Stomach smooth muscle (tissue), 2 donors: ENCODE measurements at regions not wholly inside any gene's neighbourhood (a gene's known extent, or its start where the extent isn't known, plus 50 kb on each side); places are given as distances from the start of the nearest gene placed in this dataset.
A peak's percentile ranks its signal among the peaks of the same experiment; 100 is the strongest.
"Not testable (repeated sequence)": the region's sequence is repeated elsewhere in the genome, so short reads cannot be mapped to it uniquely, and the experiment has no call there.

Source experiments
- H3K27ac ChIP-seq: one replicate; pipeline ENCODE4 v1.7.0; 2013; ENCODE audit warnings: mild to moderate bottlenecking, low read length, inconsistent platforms
- H3K27me3 ChIP-seq, 2 donors: one replicate each; pipeline ENCODE4 v1.7.0; 2013; ENCODE audit warnings: low read length in 2 of 2; ENCODE audit not compliant: insufficient read depth in 2 of 2, control insufficient read depth in 1 of 2
- H3K36me3 ChIP-seq, 2 donors: one replicate each; pipeline ENCODE4 v1.7.0; 2013; ENCODE audit warnings: low read length in 2 of 2; ENCODE audit not compliant: control insufficient read depth in 2 of 2, insufficient read depth in 2 of 2
- H3K4me1 ChIP-seq: one replicate; pipeline ENCODE4 v1.7.0; 2013; ENCODE audit warnings: low read length; ENCODE audit not compliant: control insufficient read depth, insufficient read depth
- H3K4me3 ChIP-seq, 2 donors: one replicate each; pipeline ENCODE4 v1.7.0; 2013; ENCODE audit warnings: low read length in 2 of 2
- H3K9ac ChIP-seq, 2 donors: one replicate each; pipeline ENCODE4 v1.7.0; 2013; ENCODE audit warnings: low read length in 2 of 2, mild to moderate bottlenecking in 1 of 2
- H3K9me3 ChIP-seq, 2 donors: one replicate each; pipeline ENCODE4 v1.7.0; 2013; ENCODE audit warnings: low read length in 2 of 2; ENCODE audit not compliant: control insufficient read depth in 2 of 2
- donor health status: healthy.
- donor health status: Pancreatic carcinoma.

DNA sequence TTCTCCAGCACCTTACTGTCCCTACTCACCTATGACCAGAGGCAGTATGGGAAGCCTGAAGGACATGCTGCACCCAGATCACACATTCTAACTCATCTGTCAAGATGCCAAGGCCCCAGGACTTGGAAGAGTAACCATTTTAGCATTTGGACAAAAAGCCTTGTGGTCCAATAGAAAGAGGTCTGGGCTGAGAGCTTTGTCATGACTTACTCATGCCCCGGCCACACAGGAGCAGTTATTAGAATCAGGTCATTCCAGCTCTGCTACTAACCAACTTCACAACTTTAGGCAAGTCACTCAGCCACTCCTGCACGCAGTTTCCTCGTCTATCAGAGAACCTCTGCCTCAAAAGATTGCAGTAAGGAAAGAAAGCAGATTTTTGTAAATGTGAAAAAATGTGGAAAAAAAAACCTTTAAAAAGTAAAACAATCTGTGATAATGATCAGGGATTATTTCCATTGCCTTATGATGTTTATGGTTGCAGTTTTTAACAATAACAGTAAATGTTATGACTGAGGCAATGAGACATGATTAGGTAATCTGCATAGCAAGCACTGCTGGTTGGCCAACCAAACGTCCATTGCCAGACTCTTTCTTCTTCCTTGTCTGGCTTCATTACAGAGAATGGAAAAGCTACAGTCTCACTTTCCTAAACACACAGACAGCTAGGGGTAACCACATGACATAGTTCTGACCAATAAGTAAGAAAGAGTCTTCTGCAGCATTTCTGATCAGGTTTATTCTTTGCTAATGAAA, 255.4 kb upstream of the CHAC2 start:
- peaks cover 7% of the 10 kb centered on the region for H3K4me1 ChIP-seq
- no peak overlapping the region for H3K9ac ChIP-seq
- no peaks in the 10 kb centered on the region for H3K9me3 ChIP-seq
- H3K27me3 ChIP-seq: no peaks in the 10 kb centered on the region
- no peak overlapping the region for H3K27ac ChIP-seq
- no peaks in the 10 kb centered on the region for H3K36me3 ChIP-seq
- no peak overlapping the region for H3K4me3 ChIP-seq

DNA sequence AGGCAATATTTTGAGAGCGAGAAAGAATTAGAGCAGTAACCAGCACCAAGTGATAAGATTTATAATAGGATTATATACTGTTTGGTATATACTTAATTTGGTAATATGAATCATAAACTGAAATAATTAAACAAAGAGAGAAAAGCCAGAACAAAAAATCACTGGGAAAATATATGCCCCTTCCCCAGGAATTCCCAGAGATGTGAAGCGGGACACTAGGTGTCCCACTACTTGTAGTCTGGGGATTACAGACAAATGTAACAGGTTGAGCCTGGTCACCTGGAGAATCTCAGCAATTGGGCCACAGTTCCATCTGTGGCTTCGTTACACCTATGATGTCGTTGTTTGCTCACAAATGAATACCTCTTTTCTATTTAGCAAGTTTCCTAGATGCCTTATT, 256.1 kb upstream of the CHAC2 start:
- no peak overlapping the region for H3K27ac ChIP-seq
- peaks cover 7% of the 10 kb centered on the region for H3K4me1 ChIP-seq
- no peak overlapping the region for H3K9ac ChIP-seq
- H3K36me3 ChIP-seq: no peaks in the 10 kb centered on the region
- H3K9me3 ChIP-seq: no peaks in the 10 kb centered on the region
- H3K27me3 ChIP-seq: no peaks in the 10 kb centered on the region
- no peak overlapping the region for H3K4me3 ChIP-seq

DNA sequence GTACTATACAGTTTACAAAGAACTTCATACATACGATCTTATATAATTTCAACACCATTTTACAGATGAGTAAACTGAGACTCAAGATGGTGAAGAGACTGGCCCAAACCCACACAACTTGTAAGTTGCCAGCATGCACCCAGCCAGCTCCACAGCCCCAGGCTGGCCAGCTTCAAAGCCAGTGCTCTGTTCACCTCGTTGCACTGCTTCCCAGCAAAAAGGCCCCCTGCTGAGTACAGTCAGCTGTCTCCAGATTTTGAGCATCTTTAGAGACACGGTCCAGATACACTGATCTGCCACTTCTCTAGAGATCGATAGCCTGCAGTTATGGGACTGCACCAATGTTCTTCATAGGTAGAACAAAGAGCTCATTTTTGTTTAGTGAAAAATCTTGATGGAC, 257.2 kb upstream of the CHAC2 start:
- Histone ChIP-seq H3K9ac (no peak overlapping the region), H3K27me3 (no peaks in the 10 kb centered on the region), H3K4me3 (no peak overlapping the region), H3K36me3 (no peaks in the 10 kb centered on the region), H3K4me1 (peaks cover 7% of the 10 kb centered on the region), H3K9me3 (no peaks in the 10 kb centered on the region), H3K27ac (no peak overlapping the region)

DNA sequence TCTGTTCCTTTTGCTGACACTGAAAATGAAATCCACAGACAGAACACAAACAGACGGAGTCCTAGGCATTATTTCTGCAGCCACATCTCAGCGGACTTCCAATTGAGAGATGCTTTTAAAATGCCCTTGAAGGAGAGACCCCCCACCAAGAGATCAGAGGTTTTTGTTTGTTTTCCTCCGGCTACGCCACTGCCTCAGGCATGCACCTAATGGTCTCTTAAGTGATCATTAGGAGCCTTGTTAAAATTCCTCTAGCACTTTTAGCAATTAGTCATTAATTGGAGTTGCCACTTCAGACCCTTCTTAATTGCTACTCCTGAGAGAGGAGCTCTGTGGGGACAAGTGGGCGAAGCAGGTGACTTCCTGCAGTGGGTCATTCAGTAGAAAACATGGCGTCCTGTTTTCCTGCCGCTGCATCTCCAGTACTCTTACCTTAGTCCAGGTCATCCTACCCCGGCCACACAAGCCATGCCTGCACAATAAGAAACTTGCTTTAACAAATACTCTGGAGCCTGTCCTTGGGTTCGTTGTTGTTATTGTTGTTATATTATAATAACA, 257.7 kb upstream of the CHAC2 start:
- no peaks in the 10 kb centered on the region for H3K9me3 ChIP-seq
- H3K27ac ChIP-seq: no peak overlapping the region
- H3K36me3 ChIP-seq: no peaks in the 10 kb centered on the region
- H3K4me3 ChIP-seq: no peak overlapping the region
- H3K4me1 ChIP-seq: peaks cover 7% of the 10 kb centered on the region
- no peaks in the 10 kb centered on the region for H3K27me3 ChIP-seq
- no peak overlapping the region for H3K9ac ChIP-seq

DNA sequence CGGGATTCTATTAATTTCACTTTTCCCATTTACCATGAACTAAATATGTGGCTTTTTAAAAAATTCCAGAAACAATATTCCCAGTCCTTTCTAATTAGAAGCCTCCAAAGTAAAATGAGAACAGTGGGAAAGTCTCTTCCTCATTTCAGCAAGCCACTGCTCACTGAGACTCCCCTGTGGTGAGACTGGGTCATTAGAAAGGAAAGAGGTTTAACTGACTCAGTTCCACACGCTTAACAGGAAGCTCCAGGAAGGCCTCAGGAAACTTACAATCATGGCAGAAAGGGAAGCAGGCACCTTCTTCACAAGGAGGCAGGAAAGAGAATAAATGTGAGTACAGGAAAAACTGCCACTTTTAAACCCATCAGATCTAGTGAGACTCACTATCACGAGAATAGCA, 258.9 kb upstream of the CHAC2 start:
- Histone ChIP-seq H3K27ac (no peak overlapping the region), H3K36me3 (no peaks in the 10 kb centered on the region), H3K4me3 (no peak overlapping the region), H3K4me1 (peaks cover 7% of the 10 kb centered on the region), H3K9ac (no peak overlapping the region), H3K27me3 (no peaks in the 10 kb centered on the region), H3K9me3 (no peaks in the 10 kb centered on the region)

DNA sequence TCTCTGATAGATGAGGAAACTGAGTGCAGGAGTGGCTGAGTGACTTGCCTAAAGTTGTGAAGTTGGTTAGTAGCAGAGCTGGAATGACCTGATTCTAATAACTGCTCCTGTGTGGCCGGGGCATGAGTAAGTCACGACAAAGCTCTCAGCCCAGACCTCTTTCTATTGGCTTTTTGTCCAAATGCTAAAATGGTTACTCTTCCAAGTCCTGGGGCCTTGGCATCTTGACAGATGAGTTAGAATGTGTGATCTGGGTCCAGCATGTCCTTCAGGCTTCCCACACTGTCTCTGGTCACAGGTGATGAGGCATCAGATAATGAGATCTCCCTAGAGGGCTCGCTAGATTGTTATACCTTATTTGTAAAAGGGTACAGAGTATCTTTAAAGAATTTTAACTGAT, 260.5 kb upstream of the CHAC2 start:
- H3K9ac ChIP-seq, H3K36me3 ChIP-seq, H3K4me3 ChIP-seq, H3K9me3 ChIP-seq, H3K4me1 ChIP-seq, H3K27ac ChIP-seq, H3K27me3 ChIP-seq: not testable (repeated sequence)

DNA sequence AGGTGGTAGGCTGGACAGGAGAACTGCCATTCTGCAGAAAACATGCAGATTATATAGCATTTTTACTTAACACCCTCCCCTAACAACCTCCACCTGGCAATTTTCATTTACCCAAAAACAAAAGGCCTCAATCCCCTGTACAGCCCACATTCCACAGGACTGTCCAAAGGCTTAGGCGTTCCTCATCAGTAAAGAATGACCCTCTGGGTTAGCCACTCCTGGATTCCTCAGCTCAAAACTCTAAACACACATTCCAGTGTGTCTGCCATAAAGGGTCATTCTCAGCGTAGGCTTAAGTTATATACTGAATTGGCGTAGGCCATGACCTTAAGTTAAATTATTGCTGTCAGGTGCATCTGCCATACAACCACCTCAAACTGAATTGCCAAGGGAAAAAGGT, 261.8 kb upstream of the CHAC2 start:
- H3K4me3 ChIP-seq: no peak overlapping the region
- H3K27me3 ChIP-seq: no peaks in the 10 kb centered on the region
- H3K9ac ChIP-seq: no peak overlapping the region
- H3K36me3 ChIP-seq: no peaks in the 10 kb centered on the region
- H3K27ac ChIP-seq: no peak overlapping the region
- H3K9me3 ChIP-seq: no peaks in the 10 kb centered on the region
- no peaks in the 10 kb centered on the region for H3K4me1 ChIP-seq

DNA sequence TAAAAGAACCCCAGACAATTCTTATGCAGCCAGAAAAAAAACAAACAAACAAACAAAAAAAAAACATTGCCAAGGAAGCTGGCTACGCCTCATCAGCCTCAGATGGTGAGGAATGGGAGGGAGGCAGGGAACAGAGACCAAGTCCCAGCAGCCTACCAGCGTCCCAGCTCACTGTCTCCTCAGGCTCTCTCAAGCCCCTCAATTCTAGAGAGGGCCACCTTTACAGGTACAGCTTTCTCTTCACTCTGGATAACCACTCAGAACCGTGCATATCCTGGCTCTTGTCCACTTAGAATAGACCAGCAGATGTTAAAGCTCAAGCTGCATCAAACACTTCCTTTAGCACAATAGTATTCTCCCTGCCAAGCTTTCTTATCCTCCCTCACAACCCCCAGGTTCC, 263.1 kb upstream of the CHAC2 start:
- Histone ChIP-seq H3K27me3 (no peaks in the 10 kb centered on the region), H3K27ac (no peak overlapping the region), H3K9me3 (no peaks in the 10 kb centered on the region), H3K4me3 (no peak overlapping the region), H3K4me1 (peaks cover 4% of the 10 kb centered on the region), H3K9ac (no peak overlapping the region), H3K36me3 (no peaks in the 10 kb centered on the region)

DNA sequence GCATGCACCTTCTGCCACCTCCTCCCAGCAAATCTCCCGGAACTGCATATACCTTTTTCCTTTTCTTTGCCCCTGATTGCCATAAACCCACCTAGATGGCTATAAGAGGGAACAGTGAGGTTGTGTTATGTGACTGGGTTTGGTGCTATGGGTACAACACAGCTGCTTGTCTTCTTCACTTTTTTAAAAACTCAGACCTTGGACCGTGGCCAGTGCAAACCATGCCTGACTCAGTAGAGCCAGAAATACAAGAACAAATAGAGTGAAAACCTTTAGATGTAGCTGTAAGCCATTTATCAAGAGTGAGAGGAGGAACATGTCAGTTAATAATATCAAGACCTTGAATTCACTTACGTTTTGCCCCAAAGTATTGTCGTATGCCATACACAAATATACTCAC, 267.4 kb upstream of the CHAC2 start:
- Histone ChIP-seq H3K27me3 (no peaks in the 10 kb centered on the region), H3K9ac (no peak overlapping the region), H3K4me1 (peaks cover 20% of the 10 kb centered on the region), H3K36me3 (no peaks in the 10 kb centered on the region), H3K9me3 (no peaks in the 10 kb centered on the region), H3K4me3 (no peak overlapping the region), H3K27ac (no peak overlapping the region)

DNA sequence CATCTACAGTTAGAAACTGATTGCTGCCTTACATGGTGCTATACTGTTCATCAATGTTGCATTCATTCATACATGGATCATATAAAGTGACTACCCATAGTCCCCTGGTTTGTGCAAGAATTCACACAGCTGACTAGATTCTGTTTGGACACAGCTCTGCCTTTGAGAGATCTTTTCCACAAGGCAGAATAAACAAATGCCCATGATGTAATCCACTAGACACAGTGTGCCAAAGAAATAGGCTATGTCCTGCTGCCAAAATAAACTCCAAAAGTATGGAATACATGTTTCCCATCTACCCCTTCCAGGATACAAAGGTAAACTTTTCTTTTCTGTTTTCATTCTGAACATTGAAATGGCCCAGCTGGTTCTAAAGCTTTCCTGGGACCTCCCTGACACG, 269.4 kb upstream of the CHAC2 start:
- Histone ChIP-seq H3K27me3 (no peaks in the 10 kb centered on the region), H3K4me1 (peaks cover 20% of the 10 kb centered on the region), H3K9ac (no peak overlapping the region), H3K36me3 (no peaks in the 10 kb centered on the region), H3K4me3 (no peak overlapping the region), H3K9me3 (no peaks in the 10 kb centered on the region), H3K27ac (peak overlapping the region; percentile 68)

DNA sequence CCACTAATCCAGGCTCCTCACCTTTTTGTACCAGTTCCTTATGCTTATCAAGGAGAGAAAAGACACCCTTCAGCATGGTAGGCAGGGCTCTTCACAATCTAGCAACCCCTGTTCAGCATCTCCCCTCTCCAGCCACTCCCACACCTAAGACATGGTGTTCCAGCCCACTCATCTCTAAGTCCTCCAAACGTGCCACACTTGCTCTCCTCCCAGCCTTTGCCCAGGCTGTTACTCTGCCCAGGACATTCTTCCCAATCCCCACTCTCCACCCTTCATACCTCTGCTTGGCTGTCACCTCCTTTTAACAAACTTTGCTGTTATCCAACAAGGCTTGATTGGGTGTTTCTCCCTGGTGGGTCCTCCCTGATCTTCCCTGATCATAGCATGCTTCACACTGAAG, 270.6 kb upstream of the CHAC2 start:
- no peaks in the 10 kb centered on the region for H3K9me3 ChIP-seq
- peaks cover 22% of the 10 kb centered on the region for H3K4me1 ChIP-seq
- H3K4me3 ChIP-seq: no peak overlapping the region
- no peaks in the 10 kb centered on the region for H3K36me3 ChIP-seq
- no peaks in the 10 kb centered on the region for H3K27me3 ChIP-seq
- no peak overlapping the region for H3K9ac ChIP-seq
- peak overlapping the region; percentile 31 for H3K27ac ChIP-seq
